Lower lobe of right lung (tissue), 2 donors: ENCODE measurements at regions not wholly inside any gene's neighbourhood (a gene's known extent, or its start where the extent isn't known, plus 50 kb on each side); places are given as distances from the start of the nearest gene placed in this dataset.
A peak's percentile ranks its signal among the peaks of the same experiment; 100 is the strongest.

ENCODE experiments used
- ATAC-seq, 2 donors: fragments of 200-7000 bp; cut with Tn5 transposase; one replicate each; pipeline ENCODE4 v1.9.1; 2020 to 2022; ENCODE audit warnings: mild to moderate bottlenecking in 2 of 2, moderate library complexity in 2 of 2
- DNase-seq: peaks from one replicate; pipeline ENCODE4 v3.0.0-alpha.2; 2020
- H3K27ac ChIP-seq: fragments of 200-600 bp; one replicate; pipeline ENCODE4 v1.8.0; 2022
- H3K27me3 ChIP-seq: fragments of 200-600 bp; one replicate; pipeline ENCODE4 v1.8.0; 2022; ENCODE audit warnings: low read depth
- H3K36me3 ChIP-seq: fragments of 200-600 bp; one replicate; pipeline ENCODE4 v1.8.0; 2022; ENCODE audit warnings: mild to moderate bottlenecking
- H3K4me1 ChIP-seq: fragments of 200-600 bp; one replicate; pipeline ENCODE4 v1.8.0; 2022
- H3K4me3 ChIP-seq: fragments of 200-600 bp; one replicate; pipeline ENCODE4 v1.8.0; 2022; ENCODE audit warnings: mild to moderate bottlenecking
- H3K9me3 ChIP-seq: fragments of 200-600 bp; one replicate; pipeline ENCODE4 v1.8.0; 2022
- intact Hi-C: fragments of 100-400 bp; cut with DNase I; formaldehyde crosslinking; loops from one replicate; pipeline ENCODE4 v1.11.0; 2022
- TF ChIP-seq, protein P1 (sequence below): fragments of 200-600 bp; IDR thresholded peaks from one replicate; pipeline ENCODE4 v1.8.0; 2022; ENCODE audit warnings: antibody characterized with exemption, mild to moderate bottlenecking
- donor health status: DM: no; HTN: yes; CAD: no; lungs with severe emphysema.

DNA sequence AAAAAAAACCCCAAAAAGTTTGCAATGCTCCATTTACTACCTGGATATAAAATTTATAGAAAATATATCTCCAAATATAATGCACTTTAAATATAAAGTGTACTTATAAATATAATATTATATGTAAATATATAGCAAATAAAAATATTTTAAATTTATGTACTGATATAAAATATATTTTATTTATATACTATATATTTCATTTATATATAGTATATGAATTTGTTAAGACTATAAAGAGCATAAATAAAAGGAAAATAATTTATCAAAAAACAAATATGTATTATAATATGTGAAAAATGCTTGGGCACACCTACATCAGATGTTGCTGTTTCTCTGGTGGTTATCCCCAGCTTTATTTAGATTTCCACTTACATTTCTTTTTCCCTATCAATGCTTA, 71.0 kb upstream of the ZBTB18 start:
- Histone ChIP-seq H3K9me3 (no peaks in the 10 kb centered on the region), H3K4me1 (no peaks in the 10 kb centered on the region), H3K27ac (no peak overlapping the region), H3K27me3 (no peaks in the 10 kb centered on the region), H3K4me3 (no peak overlapping the region), H3K36me3 (no peaks in the 10 kb centered on the region)
- intact Hi-C loops = no loop called here
- ATAC-seq = no peak
- TF ChIP-seq, protein P1, sequence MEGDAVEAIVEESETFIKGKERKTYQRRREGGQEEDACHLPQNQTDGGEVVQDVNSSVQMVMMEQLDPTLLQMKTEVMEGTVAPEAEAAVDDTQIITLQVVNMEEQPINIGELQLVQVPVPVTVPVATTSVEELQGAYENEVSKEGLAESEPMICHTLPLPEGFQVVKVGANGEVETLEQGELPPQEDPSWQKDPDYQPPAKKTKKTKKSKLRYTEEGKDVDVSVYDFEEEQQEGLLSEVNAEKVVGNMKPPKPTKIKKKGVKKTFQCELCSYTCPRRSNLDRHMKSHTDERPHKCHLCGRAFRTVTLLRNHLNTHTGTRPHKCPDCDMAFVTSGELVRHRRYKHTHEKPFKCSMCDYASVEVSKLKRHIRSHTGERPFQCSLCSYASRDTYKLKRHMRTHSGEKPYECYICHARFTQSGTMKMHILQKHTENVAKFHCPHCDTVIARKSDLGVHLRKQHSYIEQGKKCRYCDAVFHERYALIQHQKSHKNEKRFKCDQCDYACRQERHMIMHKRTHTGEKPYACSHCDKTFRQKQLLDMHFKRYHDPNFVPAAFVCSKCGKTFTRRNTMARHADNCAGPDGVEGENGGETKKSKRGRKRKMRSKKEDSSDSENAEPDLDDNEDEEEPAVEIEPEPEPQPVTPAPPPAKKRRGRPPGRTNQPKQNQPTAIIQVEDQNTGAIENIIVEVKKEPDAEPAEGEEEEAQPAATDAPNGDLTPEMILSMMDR = no peak
- no peak for DNase-seq

DNA sequence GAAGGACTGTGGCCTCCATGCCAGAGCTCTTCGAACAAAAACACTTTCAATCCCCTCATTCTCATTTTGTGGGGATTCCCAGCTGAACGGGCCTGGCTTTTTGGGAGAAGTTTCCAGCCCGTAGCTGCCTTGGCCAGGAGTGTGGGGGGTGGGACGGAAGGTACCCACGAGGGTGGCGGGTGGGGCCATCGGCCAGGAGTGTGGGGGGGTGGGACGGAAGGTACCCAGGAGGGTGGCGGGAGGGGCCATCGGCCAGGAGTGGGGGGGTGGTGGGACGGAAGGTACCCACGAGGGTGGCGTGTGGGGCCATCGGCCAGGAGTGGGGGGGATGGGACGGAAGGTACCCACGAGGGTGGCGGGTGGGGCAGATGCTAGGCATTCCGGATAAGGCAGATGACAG, 71.7 kb upstream of the ZBTB18 start:
- Histone ChIP-seq H3K9me3 (no peaks in the 10 kb centered on the region), H3K4me1 (no peaks in the 10 kb centered on the region), H3K4me3 (no peak overlapping the region), H3K27ac (no peak overlapping the region), H3K27me3 (no peaks in the 10 kb centered on the region), H3K36me3 (no peaks in the 10 kb centered on the region)
- ATAC-seq = peak in 1 of 2 donors; percentile 64
- TF ChIP-seq, protein P1 = no peak
- intact Hi-C loops = no loop called here
- DNase-seq = no peak

DNA sequence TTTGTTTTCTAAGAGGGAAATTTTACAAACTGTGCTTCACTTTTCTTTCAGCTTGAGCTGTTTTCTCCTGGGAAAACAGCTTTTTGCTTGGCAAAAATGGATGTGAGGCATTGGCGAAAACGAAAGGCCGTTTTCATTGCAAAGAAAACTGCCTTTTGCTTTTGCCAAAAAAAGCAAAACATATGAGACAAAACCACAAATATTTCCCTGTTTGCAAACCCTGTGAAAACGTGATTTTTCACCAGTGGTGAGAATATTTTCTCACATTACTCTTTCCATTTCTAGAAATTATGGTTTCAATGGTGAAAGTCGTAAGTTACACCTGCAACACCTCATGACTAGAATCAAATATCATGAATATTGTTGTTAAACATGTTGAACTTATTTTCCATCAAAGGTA, 74.0 kb upstream of the ZBTB18 start:
- TF ChIP-seq, protein P1 = no peak

DNA sequence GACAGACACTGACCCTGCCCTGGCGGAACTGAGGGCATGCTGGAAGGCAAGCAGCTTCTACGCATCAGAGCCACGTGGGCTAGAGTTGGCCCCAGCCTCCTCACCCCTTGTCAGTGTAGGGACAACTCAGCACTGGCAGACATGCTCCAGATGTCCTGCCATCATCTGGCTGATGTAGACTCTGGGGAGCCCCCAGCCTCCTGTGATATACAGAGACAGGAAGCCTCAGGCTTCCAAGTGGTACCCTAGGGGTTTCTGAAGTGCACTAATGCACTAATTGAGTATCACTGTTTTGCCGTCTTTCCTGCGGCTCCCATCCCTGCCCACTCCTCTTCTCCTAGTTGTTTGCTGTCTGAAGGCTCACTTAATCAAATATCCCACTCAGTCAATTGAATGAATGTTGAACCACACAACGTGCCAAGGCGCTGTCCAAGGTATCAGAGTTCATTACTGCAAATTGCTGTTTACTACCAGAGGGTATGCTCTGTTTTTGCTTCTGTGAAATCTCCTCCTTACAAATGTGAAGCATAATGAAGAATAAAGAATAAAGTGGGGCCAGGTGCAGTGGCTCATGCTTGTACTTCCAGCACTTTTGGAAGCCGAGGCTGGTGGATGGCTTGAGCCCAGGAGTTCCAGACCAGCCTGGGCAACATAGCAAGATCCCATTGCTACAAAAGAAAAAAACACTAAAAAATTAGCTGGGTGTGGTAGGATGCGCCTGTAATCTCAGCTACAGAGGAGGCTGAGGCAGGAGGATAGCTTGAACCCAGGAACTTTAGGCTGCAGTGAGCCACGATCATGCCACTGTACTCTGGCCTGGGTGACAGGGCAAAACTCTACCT, 76.4 kb upstream of the ZBTB18 start:
- Histone ChIP-seq H3K27ac (no peak overlapping the region), H3K27me3 (no peaks in the 10 kb centered on the region), H3K9me3 (no peaks in the 10 kb centered on the region), H3K4me3 (no peak overlapping the region), H3K4me1 (no peaks in the 10 kb centered on the region), H3K36me3 (no peaks in the 10 kb centered on the region)
- ATAC-seq (no peak), DNase-seq (no peak)
- TF ChIP-seq, protein P1 = no peak
- intact Hi-C loops = no loop called here

More for the DNA sequence above, 74.0 kb upstream of the ZBTB18 start:
- H3K4me3 ChIP-seq = no peak overlapping the region
- no peak overlapping the region for H3K27ac ChIP-seq
- no peaks in the 10 kb centered on the region for H3K9me3 ChIP-seq
- ATAC-seq (no peak), DNase-seq (no peak)
- H3K36me3 ChIP-seq = no peaks in the 10 kb centered on the region
- intact Hi-C loops = no loop called here
- no peaks in the 10 kb centered on the region for H3K27me3 ChIP-seq
- H3K4me1 ChIP-seq = no peaks in the 10 kb centered on the region

DNA sequence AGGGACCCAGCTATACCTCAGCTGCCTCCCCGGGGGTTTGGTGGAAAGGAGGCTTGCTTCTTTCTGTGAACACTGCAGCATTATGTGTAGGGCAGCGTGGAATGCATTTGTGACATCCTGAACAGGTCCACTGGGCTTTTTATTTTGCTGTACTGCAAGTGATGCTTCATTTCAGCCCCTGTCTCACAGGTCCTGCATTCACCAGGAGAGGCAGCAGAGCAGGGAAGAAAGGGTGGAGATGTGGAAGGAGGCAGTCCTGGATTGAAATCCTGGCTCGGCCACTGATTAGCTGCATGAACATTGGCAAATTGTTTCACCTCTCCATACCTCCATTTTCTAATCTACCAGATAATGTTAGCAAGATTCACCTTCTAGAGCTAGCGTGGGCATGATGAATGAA, 77.9 kb upstream of the ZBTB18 start:
- no peak overlapping the region for H3K27ac ChIP-seq
- TF ChIP-seq, protein P1 = no peak
- no peaks in the 10 kb centered on the region for H3K4me1 ChIP-seq
- DNase-seq = no peak
- H3K9me3 ChIP-seq = no peaks in the 10 kb centered on the region
- H3K27me3 ChIP-seq = no peaks in the 10 kb centered on the region
- H3K4me3 ChIP-seq = no peak overlapping the region
- intact Hi-C loops = no loop called here
- no peaks in the 10 kb centered on the region for H3K36me3 ChIP-seq
- no peak for ATAC-seq
